SK-N-SH (cell line): ENCODE measurements at regions not wholly inside any gene's neighbourhood (a gene's known extent, or its start where the extent isn't known, plus 50 kb on each side); places are given as distances from the start of the nearest gene placed in this dataset.

Experiments
- CTCF ChIA-PET: fragments of 300-600, 350-600 bp; formaldehyde crosslinking; extraction: SDS; loops from one replicate; lab custom pipeline; 2021; lab: Yijun Ruan, JAX
- POLR2A ChIA-PET: fragments of 350-600 bp; sonication (Branson Sonifier 250); formaldehyde crosslinking; extraction: SDS; loops from one replicate; lab custom pipeline; 2020; ENCODE audit warnings: antibody characterized with exemption, inconsistent platforms; lab: Yijun Ruan, JAX
- DNase-seq: peaks from one replicate; pipeline ENCODE4 v3.0.0; 2012
- H2AFZ ChIP-seq: fragments of 200-600 bp; sonication (generic); 2 replicates; pipeline ENCODE4 v1.8.1; 2016; ENCODE audit warnings: antibody characterized with exemption, mild to moderate bottlenecking, low read depth
- H3F3A ChIP-seq: fragments of 200-600 bp; sonication (generic); replicated peaks from 2 replicates; pipeline ENCODE3; 2016; ENCODE audit warnings: antibody characterized with exemption, mild to moderate bottlenecking; ENCODE audit not compliant: insufficient read depth
- H3K27ac ChIP-seq, 2 experiments: fragments of 200-500 bp in 1 of 2; fragments of 200-600 bp in 1 of 2; sonication (Bioruptor generic) in 1 of 2; sonication (generic), shearing (Covaris generic) in 1 of 2; 2 replicates each; pipeline versions ENCODE4 v1.5.1 to v1.6.1; 2014 to 2016; ENCODE audit warnings: low read depth in 2 of 2, inconsistent platforms in 1 of 2, low read length in 1 of 2, mild to moderate bottlenecking in 1 of 2, mixed read lengths in 1 of 2
- H3K27me3 ChIP-seq: fragments of 200-600 bp; sonication (generic), shearing (Covaris generic); 2 replicates; pipeline ENCODE4 v1.6.1; 2016; ENCODE audit warnings: mixed run types; ENCODE audit not compliant: insufficient read depth
- H3K36me3 ChIP-seq, 2 experiments: fragments of 200-500 bp in 1 of 2; fragments of 200-600 bp in 1 of 2; sonication (Bioruptor generic) in 1 of 2; sonication (generic) in 1 of 2; replicated peaks in 1 of 2; 2 replicates each; pipeline versions ENCODE3 to v1.5.1; 2014 to 2016; ENCODE audit warnings: low read length in 1 of 2, mild to moderate bottlenecking in 1 of 2; ENCODE audit not compliant: insufficient read depth in 2 of 2, control insufficient read depth in 1 of 2
- H3K4me1 ChIP-seq, 2 experiments: fragments of 200-500 bp in 1 of 2; fragments of 200-600 bp in 1 of 2; sonication (Bioruptor generic) in 1 of 2; sonication (generic), shearing (Covaris generic) in 1 of 2; 2 replicates each; pipeline versions ENCODE4 v1.5.1 to v1.6.1; 2014 to 2016; ENCODE audit warnings: low read depth in 1 of 2, low read length in 1 of 2, mixed run types in 1 of 2; ENCODE audit not compliant: insufficient read depth in 2 of 2, control insufficient read depth in 1 of 2
- H3K4me2 ChIP-seq: fragments of 200-600 bp; sonication (generic), shearing (Covaris generic); 2 replicates; pipeline ENCODE4 v1.6.1; 2017; ENCODE audit warnings: mixed run types
- H3K4me3 ChIP-seq, 2 experiments: fragments of 200-500 bp in 1 of 2; fragments of 200-600 bp in 1 of 2; sonication (Bioruptor generic) in 1 of 2; sonication (generic), shearing (Covaris generic) in 1 of 2; 2 replicates each; pipeline versions ENCODE4 v1.5.1 to v1.8.1; 2014 to 2016; ENCODE audit warnings: low read depth in 2 of 2, inconsistent platforms in 1 of 2, low read length in 1 of 2, mild to moderate bottlenecking in 1 of 2, mixed read lengths in 1 of 2, moderate library complexity in 1 of 2
- H3K79me2 ChIP-seq: fragments of 200-600 bp; sonication (generic); 2 replicates; pipeline ENCODE4 v1.8.1; 2017; ENCODE audit warnings: mild to moderate bottlenecking; ENCODE audit not compliant: insufficient read depth
- H3K9ac ChIP-seq: fragments of 200-600 bp; sonication (generic); 2 replicates; pipeline ENCODE4 v1.6.1; 2017; ENCODE audit warnings: mixed run types
- H3K9me2 ChIP-seq: fragments of 200-600 bp; sonication (generic); 2 replicates; pipeline ENCODE4 v1.6.1; 2017; ENCODE audit warnings: mixed run types
- H3K9me3 ChIP-seq: fragments of 200-600 bp; sonication (generic); 2 replicates; pipeline ENCODE4 v1.6.1; 2017; ENCODE audit warnings: mixed run types, mild to moderate bottlenecking, moderate library complexity
- H4K20me1 ChIP-seq: fragments of 200-600 bp; sonication (generic); 2 replicates; pipeline ENCODE4 v1.6.1; 2017; ENCODE audit warnings: mild to moderate bottlenecking, mixed run types; ENCODE audit not compliant: insufficient read depth
- EP300 ChIP-seq, 2 experiments: IDR thresholded peaks; 2 replicates each; pipeline versions ENCODE4 v1.4.0 to v1.6.1; 2012; ENCODE audit warnings: borderline replicate concordance in 1 of 2, low read depth in 1 of 2, low read length in 1 of 2
- FOSL2 ChIP-seq: IDR thresholded peaks from 2 replicates; pipeline ENCODE4 v1.4.0; 2012; ENCODE audit warnings: low read depth, mild to moderate bottlenecking, moderate library complexity, borderline replicate concordance
- GATA2 ChIP-seq: sonication (generic); formaldehyde crosslinking; IDR thresholded peaks from 2 replicates; pipeline ENCODE4 v1.5.0; 2020; ENCODE audit warnings: mild to moderate bottlenecking, missing genetic modification reagents
- MXI1 ChIP-seq: IDR thresholded peaks from 2 replicates; pipeline ENCODE4 v1.6.1; 2012; ENCODE audit warnings: mild to moderate bottlenecking, low read depth, low read length, improper control_type of control experiment
- POLR2AphosphoS5 ChIP-seq: IDR thresholded peaks from 2 replicates; pipeline ENCODE4 v1.6.1; 2012; ENCODE audit warnings: low read depth, low read length
- RCOR1 ChIP-seq: fragments of 150-350 bp; IDR thresholded peaks from 2 replicates; pipeline ENCODE4 v1.6.1; 2017; ENCODE audit warnings: antibody characterized with exemption, low read length
- RXRA ChIP-seq: IDR thresholded peaks from 2 replicates; pipeline ENCODE4 v1.4.0; 2012; ENCODE audit warnings: low read depth, mild to moderate bottlenecking, borderline replicate concordance
- SIN3A ChIP-seq: IDR thresholded peaks from 2 replicates; pipeline ENCODE4 v1.6.1; 2012; ENCODE audit warnings: low read depth, mild to moderate bottlenecking, low read length, moderate library complexity, borderline replicate concordance
- WGBS: methylation state at CpG from one replicate; pipeline ENCODE4 v1.1.6; 2017; ENCODE audit warnings: low lambda C conversion rate; 5-methylcytosine and 5-hydroxymethylcytosine counted together
- TF ChIP-seq, protein P1 (sequence below): IDR thresholded peaks from 2 replicates; pipeline ENCODE4; 2012
- TF ChIP-seq, protein P2 (sequence below): fragments of 150-350 bp; IDR thresholded peaks from 2 replicates; pipeline ENCODE4 v1.6.1; 2017; ENCODE audit warnings: antibody characterized with exemption, low read length, low read depth, borderline replicate concordance
- TF ChIP-seq, protein P3 (sequence below): IDR thresholded peaks from 2 replicates; pipeline ENCODE4 v1.4.0; 2012; ENCODE audit warnings: low read depth, borderline replicate concordance
- TF ChIP-seq, protein P4 (sequence below): IDR thresholded peaks from 2 replicates; pipeline ENCODE4 v1.6.1; 2012; ENCODE audit warnings: mild to moderate bottlenecking, low read depth, low read length, moderate library complexity
- TF ChIP-seq, protein P5 (sequence below): fragments of 150-350 bp; IDR thresholded peaks from 2 replicates; pipeline ENCODE4 v1.6.1; 2016; ENCODE audit warnings: mild to moderate bottlenecking, low read depth, low read length

DNA sequence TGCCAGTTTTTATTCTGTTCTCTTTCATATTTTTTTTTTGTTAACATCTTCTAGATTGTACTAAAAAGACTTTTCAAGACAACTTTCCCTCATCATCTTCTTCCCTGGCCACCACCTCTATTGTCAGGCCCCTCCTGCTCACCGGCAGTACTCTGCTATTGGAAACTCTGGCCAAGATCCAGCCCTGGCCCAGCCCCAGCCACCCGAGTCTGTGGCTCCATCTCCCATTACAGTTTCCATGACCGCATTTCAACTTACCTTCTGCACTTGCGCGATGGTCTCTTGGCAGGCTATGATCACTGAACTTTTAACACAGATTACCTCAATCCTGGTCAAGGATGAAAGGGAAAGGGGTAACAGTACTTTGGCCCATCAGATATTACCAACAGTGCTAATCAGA, 137.7 kb upstream of the POM121L12 start:
- Histone ChIP-seq H3K9me3 (no peaks in the 10 kb centered on the region), H2AFZ (no peak overlapping the region), H4K20me1 (no peaks in the 10 kb centered on the region), H3K4me2 (no peak overlapping the region), H3F3A (no peaks in the 10 kb centered on the region), H3K79me2 (no peaks in the 10 kb centered on the region), H3K36me3 (no peaks in the 10 kb centered on the region), H3K27ac (no peak overlapping the region), H3K4me3 (no peak overlapping the region), H3K4me1 (no peaks in the 10 kb centered on the region), H3K9me2 (no peaks in the 10 kb centered on the region), H3K27me3 (no peaks in the 10 kb centered on the region), H3K9ac (no peak overlapping the region)
- 62% methylated on average over 5 of the region's 5 CpGs for WGBS
- ChIA-PET CTCF (no interaction called here), POLR2A (no interaction called here)
- TF ChIP-seq RXRA = no peak
- no peak for TF ChIP-seq FOSL2
- TF ChIP-seq, protein P1, sequence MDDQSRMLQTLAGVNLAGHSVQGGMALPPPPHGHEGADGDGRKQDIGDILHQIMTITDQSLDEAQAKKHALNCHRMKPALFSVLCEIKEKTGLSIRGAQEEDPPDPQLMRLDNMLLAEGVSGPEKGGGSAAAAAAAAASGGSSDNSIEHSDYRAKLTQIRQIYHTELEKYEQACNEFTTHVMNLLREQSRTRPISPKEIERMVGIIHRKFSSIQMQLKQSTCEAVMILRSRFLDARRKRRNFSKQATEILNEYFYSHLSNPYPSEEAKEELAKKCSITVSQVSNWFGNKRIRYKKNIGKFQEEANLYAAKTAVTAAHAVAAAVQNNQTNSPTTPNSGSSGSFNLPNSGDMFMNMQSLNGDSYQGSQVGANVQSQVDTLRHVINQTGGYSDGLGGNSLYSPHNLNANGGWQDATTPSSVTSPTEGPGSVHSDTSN = no peak
- no peak for TF ChIP-seq EP300 (IDR thresholded peaks at IDR 0.05; ENCODE audit: borderline replicate concordance in 1 of 2, low read depth in 1 of 2, low read length in 1 of 2)
- TF ChIP-seq POLR2AphosphoS5 = no peak
- TF ChIP-seq, protein P2, sequence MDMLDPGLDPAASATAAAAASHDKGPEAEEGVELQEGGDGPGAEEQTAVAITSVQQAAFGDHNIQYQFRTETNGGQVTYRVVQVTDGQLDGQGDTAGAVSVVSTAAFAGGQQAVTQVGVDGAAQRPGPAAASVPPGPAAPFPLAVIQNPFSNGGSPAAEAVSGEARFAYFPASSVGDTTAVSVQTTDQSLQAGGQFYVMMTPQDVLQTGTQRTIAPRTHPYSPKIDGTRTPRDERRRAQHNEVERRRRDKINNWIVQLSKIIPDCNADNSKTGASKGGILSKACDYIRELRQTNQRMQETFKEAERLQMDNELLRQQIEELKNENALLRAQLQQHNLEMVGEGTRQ = no peak
- no peak for TF ChIP-seq RCOR1
- TF ChIP-seq, protein P3, sequence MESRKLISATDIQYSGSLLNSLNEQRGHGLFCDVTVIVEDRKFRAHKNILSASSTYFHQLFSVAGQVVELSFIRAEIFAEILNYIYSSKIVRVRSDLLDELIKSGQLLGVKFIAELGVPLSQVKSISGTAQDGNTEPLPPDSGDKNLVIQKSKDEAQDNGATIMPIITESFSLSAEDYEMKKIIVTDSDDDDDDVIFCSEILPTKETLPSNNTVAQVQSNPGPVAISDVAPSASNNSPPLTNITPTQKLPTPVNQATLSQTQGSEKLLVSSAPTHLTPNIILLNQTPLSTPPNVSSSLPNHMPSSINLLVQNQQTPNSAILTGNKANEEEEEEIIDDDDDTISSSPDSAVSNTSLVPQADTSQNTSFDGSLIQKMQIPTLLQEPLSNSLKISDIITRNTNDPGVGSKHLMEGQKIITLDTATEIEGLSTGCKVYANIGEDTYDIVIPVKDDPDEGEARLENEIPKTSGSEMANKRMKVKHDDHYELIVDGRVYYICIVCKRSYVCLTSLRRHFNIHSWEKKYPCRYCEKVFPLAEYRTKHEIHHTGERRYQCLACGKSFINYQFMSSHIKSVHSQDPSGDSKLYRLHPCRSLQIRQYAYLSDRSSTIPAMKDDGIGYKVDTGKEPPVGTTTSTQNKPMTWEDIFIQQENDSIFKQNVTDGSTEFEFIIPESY = no peak
- TF ChIP-seq, protein P4, sequence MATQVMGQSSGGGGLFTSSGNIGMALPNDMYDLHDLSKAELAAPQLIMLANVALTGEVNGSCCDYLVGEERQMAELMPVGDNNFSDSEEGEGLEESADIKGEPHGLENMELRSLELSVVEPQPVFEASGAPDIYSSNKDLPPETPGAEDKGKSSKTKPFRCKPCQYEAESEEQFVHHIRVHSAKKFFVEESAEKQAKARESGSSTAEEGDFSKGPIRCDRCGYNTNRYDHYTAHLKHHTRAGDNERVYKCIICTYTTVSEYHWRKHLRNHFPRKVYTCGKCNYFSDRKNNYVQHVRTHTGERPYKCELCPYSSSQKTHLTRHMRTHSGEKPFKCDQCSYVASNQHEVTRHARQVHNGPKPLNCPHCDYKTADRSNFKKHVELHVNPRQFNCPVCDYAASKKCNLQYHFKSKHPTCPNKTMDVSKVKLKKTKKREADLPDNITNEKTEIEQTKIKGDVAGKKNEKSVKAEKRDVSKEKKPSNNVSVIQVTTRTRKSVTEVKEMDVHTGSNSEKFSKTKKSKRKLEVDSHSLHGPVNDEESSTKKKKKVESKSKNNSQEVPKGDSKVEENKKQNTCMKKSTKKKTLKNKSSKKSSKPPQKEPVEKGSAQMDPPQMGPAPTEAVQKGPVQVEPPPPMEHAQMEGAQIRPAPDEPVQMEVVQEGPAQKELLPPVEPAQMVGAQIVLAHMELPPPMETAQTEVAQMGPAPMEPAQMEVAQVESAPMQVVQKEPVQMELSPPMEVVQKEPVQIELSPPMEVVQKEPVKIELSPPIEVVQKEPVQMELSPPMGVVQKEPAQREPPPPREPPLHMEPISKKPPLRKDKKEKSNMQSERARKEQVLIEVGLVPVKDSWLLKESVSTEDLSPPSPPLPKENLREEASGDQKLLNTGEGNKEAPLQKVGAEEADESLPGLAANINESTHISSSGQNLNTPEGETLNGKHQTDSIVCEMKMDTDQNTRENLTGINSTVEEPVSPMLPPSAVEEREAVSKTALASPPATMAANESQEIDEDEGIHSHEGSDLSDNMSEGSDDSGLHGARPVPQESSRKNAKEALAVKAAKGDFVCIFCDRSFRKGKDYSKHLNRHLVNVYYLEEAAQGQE = no peak
- TF ChIP-seq, protein P5, sequence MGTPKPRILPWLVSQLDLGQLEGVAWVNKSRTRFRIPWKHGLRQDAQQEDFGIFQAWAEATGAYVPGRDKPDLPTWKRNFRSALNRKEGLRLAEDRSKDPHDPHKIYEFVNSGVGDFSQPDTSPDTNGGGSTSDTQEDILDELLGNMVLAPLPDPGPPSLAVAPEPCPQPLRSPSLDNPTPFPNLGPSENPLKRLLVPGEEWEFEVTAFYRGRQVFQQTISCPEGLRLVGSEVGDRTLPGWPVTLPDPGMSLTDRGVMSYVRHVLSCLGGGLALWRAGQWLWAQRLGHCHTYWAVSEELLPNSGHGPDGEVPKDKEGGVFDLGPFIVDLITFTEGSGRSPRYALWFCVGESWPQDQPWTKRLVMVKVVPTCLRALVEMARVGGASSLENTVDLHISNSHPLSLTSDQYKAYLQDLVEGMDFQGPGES = no peak
- no peak for TF ChIP-seq MXI1
- TF ChIP-seq SIN3A = no peak
- no peak for TF ChIP-seq GATA2 (CRISPR knock-in tag)
- no peak for DNase-seq
